RWPE1 (cell line): ENCODE measurements at regions not wholly inside any gene's neighbourhood (a gene's known extent, or its start where the extent isn't known, plus 50 kb on each side); places are given as distances from the start of the nearest gene placed in this dataset.

Source experiments
- CTCF ChIA-PET: fragments of 350-600 bp; sonication (Branson Sonifier 250); formaldehyde crosslinking; extraction: SDS; loops from one replicate; lab custom pipeline; 2021; lab: Yijun Ruan, JAX
- POLR2A ChIA-PET: fragments of 400-600 bp; formaldehyde crosslinking; extraction: SDS; loops from one replicate; lab custom pipeline; 2020; ENCODE audit warnings: antibody characterized with exemption; ENCODE audit not compliant: low non-redundant PET; lab: Yijun Ruan, JAX
- DNase-seq: peaks from one replicate; pipeline ENCODE4 v3.0.0; 2012; ENCODE audit warnings: low spot score
- H3K27ac ChIP-seq: fragments of 450-650 bp; 2 replicates; pipeline ENCODE4 v1.5.1; 2017
- TF ChIP-seq, protein P1 (sequence below): fragments of 450-650 bp; conservative IDR thresholded peaks from 2 replicates; pipeline ENCODE4 v1.5.1; 2017; ENCODE audit warnings: low read depth, mild to moderate bottlenecking

DNA sequence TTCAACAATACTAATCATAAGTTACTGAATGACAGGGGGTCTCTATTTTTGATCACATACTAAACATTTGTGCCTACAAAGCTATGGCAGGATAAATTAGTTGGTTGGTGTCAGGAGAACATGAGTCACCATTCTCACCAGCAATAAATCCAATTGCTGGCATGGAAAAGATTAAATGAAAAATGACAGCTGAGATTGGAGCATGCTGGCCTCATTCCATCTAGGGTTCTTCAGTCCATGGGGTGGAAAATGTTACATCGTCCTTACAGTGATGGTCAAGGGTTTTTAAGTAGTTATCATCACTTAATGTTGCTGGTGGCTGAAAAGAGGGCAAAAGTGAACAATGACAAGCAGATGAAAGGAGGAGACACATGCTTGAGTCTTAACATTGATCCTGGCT, 180.1 kb upstream of the BCL6 start:
- DNase-seq = no peak
- POLR2A ChIA-PET = interaction anchor here (0.7 kb wide), 1 partner anchor 480 kb away, joined by 3 read pairs; no protein-coding TSS in a partner anchor
- TF ChIP-seq, protein P1, sequence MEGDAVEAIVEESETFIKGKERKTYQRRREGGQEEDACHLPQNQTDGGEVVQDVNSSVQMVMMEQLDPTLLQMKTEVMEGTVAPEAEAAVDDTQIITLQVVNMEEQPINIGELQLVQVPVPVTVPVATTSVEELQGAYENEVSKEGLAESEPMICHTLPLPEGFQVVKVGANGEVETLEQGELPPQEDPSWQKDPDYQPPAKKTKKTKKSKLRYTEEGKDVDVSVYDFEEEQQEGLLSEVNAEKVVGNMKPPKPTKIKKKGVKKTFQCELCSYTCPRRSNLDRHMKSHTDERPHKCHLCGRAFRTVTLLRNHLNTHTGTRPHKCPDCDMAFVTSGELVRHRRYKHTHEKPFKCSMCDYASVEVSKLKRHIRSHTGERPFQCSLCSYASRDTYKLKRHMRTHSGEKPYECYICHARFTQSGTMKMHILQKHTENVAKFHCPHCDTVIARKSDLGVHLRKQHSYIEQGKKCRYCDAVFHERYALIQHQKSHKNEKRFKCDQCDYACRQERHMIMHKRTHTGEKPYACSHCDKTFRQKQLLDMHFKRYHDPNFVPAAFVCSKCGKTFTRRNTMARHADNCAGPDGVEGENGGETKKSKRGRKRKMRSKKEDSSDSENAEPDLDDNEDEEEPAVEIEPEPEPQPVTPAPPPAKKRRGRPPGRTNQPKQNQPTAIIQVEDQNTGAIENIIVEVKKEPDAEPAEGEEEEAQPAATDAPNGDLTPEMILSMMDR = no peak
- no peak overlapping the region for H3K27ac ChIP-seq
- CTCF ChIA-PET = no interaction called here

DNA sequence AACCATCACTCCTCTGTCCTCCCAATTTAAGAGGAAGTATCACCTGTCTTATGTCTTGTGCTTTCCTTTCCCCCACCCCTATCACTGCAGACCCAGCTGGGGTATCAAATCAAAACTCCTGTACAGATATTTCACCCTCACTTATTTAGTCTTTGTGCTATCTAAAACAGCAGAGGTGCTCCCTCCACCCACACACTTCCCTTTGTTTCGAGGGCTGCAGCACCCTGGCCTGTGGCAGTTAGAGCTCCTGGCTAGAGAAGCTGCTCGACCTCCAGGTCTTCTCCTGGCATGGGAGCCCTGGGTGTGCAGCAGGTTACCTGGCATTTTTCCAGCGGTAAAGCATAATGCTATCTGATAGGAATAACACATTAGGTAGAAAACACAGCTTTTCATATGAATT, 181.4 kb upstream of the BCL6 start:
- TF ChIP-seq, protein P1 = no peak
- no peak overlapping the region for H3K27ac ChIP-seq
- POLR2A ChIA-PET = interaction anchor here (0.5 kb wide), 1 partner anchor 464 kb away, joined by 4 read pairs; no protein-coding TSS in a partner anchor
- DNase-seq = no peak
- CTCF ChIA-PET = no interaction called here

DNA sequence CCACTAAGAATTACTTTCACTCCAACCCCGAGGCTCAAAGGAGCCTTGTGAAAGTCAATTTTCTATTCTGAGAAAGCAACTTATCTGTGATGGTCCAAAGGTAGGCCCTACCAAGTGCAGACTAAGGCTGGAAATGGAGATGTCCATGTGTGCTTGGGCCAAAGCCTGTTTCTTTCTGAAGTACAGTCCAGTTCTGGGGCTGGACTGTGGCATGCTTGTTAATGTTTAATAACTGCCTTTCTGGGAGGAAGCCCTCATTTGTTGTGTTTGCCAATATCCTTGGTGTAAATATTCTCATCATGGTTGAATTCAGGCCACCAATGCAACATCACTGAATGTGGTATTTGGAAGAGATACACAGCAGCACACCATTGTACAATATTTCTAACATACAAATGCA, 182.3 kb upstream of the BCL6 start:
- ChIA-PET CTCF (no interaction called here), POLR2A (interaction anchor here (0.6 kb wide), 1 partner anchor 18 kb away, joined by 4 read pairs; no protein-coding TSS in a partner anchor)
- DNase-seq = no peak
- TF ChIP-seq, protein P1 = no peak
- H3K27ac ChIP-seq = no peak overlapping the region

DNA sequence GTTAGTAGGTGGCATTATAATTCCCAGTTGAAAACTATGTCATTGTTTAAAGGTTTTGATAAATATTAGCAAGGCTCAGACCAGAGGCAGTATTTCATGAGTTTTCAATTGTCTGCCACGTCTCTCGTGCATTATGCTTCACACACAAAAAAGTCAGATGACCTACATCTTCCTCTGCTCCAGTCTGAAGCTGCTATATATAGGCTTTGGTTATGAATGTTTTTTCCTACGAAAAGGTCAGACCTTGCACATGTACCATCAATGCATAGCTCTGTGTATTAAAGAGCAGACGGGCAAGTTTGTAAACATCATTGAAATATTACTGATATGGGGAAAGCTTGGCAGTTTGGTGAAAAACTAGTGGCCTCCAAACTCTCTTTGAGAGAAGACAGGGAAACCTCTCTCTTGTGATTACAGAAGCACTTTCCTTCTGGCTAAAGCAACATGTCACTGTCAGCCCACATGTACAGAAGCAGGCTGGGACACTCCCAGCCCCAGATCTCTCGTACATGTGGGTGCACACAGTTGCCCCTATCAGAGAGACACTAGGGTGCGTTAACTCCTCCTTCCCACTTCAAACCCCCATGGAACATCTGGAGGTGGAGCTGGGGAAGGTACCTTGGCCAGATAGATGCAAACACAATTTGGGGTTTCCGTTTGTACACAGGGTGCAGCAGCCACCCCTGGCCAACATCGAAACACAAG, 184.0 kb upstream of the BCL6 start:
- no peak for DNase-seq
- TF ChIP-seq, protein P1 = no peak
- CTCF ChIA-PET = interaction anchor here (1.2 kb wide), 1 partner anchor 24 kb away, joined by 3 read pairs; no protein-coding TSS in a partner anchor
- POLR2A ChIA-PET = no interaction called here
- no peak overlapping the region for H3K27ac ChIP-seq

DNA sequence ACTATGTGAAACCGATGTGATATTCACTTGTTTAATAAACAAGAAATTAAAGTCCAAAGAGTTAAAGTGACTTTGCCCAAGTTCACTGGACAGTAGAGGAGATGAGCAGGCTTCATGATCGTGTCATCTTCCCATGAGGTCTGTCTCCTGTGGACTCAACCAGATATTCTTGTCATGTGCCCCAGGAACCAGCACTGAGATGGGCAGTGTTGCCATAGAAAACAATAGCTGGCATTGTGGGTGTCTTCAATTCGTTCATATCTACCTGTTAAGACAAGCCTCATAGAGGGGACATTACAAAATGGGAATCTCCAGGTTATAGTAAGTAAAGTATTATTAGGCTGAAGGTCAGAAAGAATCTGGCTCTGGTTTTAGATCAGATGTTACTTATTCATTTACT, 184.8 kb upstream of the BCL6 start:
- H3K27ac ChIP-seq = no peak overlapping the region
- DNase-seq = no peak
- ChIA-PET CTCF (interaction anchor here (0.5 to 1.2 kb wide), 3 partner anchors 8 to 783 kb away, joined by 3 read pairs; no protein-coding TSS in a partner anchor), POLR2A (no interaction called here)
- TF ChIP-seq, protein P1 = no peak

DNA sequence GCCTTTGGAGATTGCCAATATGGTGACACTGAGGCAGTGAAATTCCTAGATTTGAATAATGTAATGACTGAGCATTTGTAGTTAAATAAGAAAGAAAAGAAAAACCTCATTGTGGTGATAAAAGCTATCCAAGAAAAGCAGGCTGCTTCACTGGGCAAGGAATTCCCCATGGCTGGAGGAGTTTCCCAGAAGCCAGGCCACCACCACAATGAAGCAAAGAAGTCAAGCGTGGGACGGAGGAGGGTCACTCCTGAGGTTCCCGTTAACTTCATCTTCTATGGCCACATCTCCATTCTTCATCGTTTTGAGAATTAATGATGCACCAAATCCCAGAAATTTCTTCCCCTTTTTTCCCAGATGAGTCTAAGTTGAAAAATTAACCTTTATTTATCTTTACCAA, 185.8 kb upstream of the BCL6 start:
- TF ChIP-seq, protein P1 = no peak
- ChIA-PET CTCF (no interaction called here), POLR2A (no interaction called here)
- H3K27ac ChIP-seq = no peak overlapping the region
- no peak for DNase-seq
